ENCODE measurements at regions not wholly inside any gene's neighbourhood (a gene's known extent, or its start where the extent isn't known, plus 50 kb on each side); places are given as distances from the start of the nearest gene placed in this dataset.

GRCh38 chr5:74063346-74063745 lies 437.4 kb downstream of the ARHGEF28 start:
- TF ChIP-seq, protein P1, sequence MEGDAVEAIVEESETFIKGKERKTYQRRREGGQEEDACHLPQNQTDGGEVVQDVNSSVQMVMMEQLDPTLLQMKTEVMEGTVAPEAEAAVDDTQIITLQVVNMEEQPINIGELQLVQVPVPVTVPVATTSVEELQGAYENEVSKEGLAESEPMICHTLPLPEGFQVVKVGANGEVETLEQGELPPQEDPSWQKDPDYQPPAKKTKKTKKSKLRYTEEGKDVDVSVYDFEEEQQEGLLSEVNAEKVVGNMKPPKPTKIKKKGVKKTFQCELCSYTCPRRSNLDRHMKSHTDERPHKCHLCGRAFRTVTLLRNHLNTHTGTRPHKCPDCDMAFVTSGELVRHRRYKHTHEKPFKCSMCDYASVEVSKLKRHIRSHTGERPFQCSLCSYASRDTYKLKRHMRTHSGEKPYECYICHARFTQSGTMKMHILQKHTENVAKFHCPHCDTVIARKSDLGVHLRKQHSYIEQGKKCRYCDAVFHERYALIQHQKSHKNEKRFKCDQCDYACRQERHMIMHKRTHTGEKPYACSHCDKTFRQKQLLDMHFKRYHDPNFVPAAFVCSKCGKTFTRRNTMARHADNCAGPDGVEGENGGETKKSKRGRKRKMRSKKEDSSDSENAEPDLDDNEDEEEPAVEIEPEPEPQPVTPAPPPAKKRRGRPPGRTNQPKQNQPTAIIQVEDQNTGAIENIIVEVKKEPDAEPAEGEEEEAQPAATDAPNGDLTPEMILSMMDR (IDR thresholded peaks at IDR 0.05; ENCODE audit: low read length) = no peak
- no peak for TF ChIP-seq EZH2phosphoT487 (IDR thresholded peaks at IDR 0.05; ENCODE audit: low read length)
- no peak for TF ChIP-seq EZH2 (optimal IDR thresholded peaks at IDR 0.05; ENCODE audit: low read depth, low read length)
